ENCODE measurements at regions not wholly inside any gene's neighbourhood (a gene's known extent, or its start where the extent isn't known, plus 50 kb on each side); places are given as distances from the start of the nearest gene placed in this dataset.

DNA sequence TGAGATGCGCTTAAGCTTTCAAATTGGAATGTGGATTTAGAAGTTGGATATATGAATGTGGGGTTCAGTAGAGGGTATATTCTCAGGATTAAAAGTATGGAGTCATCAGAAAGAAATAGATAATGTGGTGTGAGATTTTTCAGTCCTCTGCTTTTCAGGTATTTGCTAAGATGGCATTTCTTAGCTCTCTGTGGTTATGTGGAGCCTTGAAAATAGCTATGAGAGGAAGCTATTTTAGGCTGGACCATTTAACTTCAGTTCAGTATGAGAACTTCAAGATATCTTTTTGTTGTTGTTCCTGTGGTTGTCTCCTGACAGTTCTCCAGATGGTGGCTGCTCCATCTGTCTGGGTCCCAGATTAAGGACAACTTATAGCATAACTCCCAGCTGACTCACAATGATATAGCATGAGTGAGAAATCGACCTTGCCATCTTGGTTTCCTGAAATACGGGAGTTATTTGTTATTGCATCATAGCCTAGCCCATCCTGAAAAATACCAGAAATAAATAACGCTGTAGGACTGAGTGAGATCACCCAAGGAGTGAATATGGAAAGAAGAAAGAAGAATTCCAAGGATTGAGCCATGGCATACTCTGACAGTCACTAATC lies 461.5 kb downstream of the ANXA1 start:
- TF ChIP-seq, protein P1, sequence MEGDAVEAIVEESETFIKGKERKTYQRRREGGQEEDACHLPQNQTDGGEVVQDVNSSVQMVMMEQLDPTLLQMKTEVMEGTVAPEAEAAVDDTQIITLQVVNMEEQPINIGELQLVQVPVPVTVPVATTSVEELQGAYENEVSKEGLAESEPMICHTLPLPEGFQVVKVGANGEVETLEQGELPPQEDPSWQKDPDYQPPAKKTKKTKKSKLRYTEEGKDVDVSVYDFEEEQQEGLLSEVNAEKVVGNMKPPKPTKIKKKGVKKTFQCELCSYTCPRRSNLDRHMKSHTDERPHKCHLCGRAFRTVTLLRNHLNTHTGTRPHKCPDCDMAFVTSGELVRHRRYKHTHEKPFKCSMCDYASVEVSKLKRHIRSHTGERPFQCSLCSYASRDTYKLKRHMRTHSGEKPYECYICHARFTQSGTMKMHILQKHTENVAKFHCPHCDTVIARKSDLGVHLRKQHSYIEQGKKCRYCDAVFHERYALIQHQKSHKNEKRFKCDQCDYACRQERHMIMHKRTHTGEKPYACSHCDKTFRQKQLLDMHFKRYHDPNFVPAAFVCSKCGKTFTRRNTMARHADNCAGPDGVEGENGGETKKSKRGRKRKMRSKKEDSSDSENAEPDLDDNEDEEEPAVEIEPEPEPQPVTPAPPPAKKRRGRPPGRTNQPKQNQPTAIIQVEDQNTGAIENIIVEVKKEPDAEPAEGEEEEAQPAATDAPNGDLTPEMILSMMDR (IDR thresholded peaks at IDR 0.05; ENCODE audit: borderline replicate concordance, extremely low read depth, low read length, poor library complexity, severe bottlenecking), result no peak
- no peak for TF ChIP-seq EZH2 (IDR thresholded peaks at IDR 0.05; ENCODE audit: borderline replicate concordance, low read depth, low read length, severe bottlenecking)
- Histone ChIP-seq H4K20me1 (ENCODE audit: insufficient read depth, low read length) (no peaks in the 10 kb centered on the region), H2AFZ (ENCODE audit: low read depth, low read length) (no peak overlapping the region)

DNA sequence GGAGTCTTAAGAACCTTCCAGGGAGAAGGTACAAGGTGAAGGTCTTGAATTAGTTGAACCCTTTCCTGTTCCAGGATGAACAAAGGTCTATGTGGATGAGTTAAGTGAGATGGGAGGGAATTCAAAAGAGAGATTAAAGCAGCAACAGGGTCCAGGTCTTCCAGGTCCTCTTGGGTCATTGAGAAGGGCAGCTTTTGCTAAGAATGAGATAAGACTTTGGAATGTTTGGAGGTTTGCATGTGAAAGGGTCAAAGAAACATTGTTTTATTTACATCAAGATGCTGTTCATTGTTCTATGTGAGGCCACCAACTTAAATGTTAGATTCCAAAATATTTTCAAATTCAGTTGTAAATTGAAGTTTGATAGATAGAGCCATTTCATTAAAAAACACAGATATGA lies 463.9 kb downstream of the ANXA1 start:
- no peak overlapping the region for H3K27ac ChIP-seq (ENCODE audit: low read length)
- H3K79me2 ChIP-seq (ENCODE audit: insufficient read depth, low read length), result no peaks in the 10 kb centered on the region
- H3K36me3 ChIP-seq (ENCODE audit: insufficient read depth, low read length), result no peaks in the 10 kb centered on the region
- no peaks in the 10 kb centered on the region for H3K9me3 ChIP-seq (ENCODE audit: insufficient read depth, low read length, severe bottlenecking)
- no peaks in the 10 kb centered on the region for H3K4me1 ChIP-seq (ENCODE audit: insufficient read depth, low read length)
- ATAC-seq (ENCODE audit: insufficient read depth, low read depth), result no peak
- no peak overlapping the region for H3K9ac ChIP-seq (ENCODE audit: low read depth, low read length)
- no peak overlapping the region for H3K4me2 ChIP-seq (ENCODE audit: insufficient read depth, low read length)
- TF ChIP-seq EZH2 (IDR thresholded peaks at IDR 0.05; ENCODE audit: borderline replicate concordance, low read depth, low read length, severe bottlenecking), result no peak
- TF ChIP-seq, protein P1 (IDR thresholded peaks at IDR 0.05; ENCODE audit: borderline replicate concordance, extremely low read depth, low read length, poor library complexity, severe bottlenecking), result no peak
- no peaks in the 10 kb centered on the region for H3K27me3 ChIP-seq (ENCODE audit: insufficient read depth, low read length, poor library complexity)
- H4K20me1 ChIP-seq (ENCODE audit: insufficient read depth, low read length), result no peaks in the 10 kb centered on the region
- no peak for DNase-seq
- H2AFZ ChIP-seq (ENCODE audit: low read depth, low read length), result no peak overlapping the region
- no peak overlapping the region for H3K4me3 ChIP-seq (ENCODE audit: low read depth in 1 of 2, low read length in 2 of 2)

More for the DNA sequence above, 461.5 kb downstream of the ANXA1 start:
- Histone ChIP-seq H3K4me1 (ENCODE audit: insufficient read depth, low read length) (no peaks in the 10 kb centered on the region), H3K79me2 (ENCODE audit: insufficient read depth, low read length) (no peaks in the 10 kb centered on the region), H3K27ac (ENCODE audit: low read length) (no peak overlapping the region), H3K27me3 (ENCODE audit: insufficient read depth, low read length, poor library complexity) (no peaks in the 10 kb centered on the region), H3K9ac (ENCODE audit: low read depth, low read length) (no peak overlapping the region), H3K4me2 (ENCODE audit: insufficient read depth, low read length) (no peak overlapping the region), H3K4me3 (ENCODE audit: low read depth in 1 of 2, low read length in 2 of 2) (no peak overlapping the region), H3K36me3 (ENCODE audit: insufficient read depth, low read length) (no peaks in the 10 kb centered on the region), H3K9me3 (ENCODE audit: insufficient read depth, low read length, severe bottlenecking) (no peaks in the 10 kb centered on the region)
- DNase-seq, result no peak
- no peak for ATAC-seq (ENCODE audit: insufficient read depth, low read depth)

DNA sequence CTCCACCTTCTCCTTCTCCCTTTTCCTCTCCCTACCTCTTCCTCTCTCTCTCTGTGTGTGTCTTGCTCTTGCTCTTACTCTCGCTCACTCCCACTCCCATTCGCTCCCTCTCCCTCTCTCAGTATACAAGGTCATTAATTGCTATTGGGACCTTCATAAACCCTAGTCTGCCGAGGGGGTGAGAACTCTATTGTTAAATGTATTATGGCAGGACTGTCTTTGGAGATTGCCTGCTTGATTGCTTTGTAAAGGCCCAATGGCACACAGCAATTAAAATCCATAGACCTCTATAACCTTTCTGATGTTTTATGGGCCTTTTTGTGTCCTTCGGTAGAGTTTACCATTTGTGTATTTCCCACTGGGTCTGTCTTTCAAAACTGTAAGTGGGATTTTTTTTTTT lies 465.9 kb downstream of the ANXA1 start:
- ATAC-seq (ENCODE audit: insufficient read depth, low read depth) (no peak), DNase-seq (no peak)
- Histone ChIP-seq H3K27me3 (ENCODE audit: insufficient read depth, low read length, poor library complexity) (no peaks in the 10 kb centered on the region), H3K4me3 (ENCODE audit: low read depth in 1 of 2, low read length in 2 of 2) (no peak overlapping the region), H3K9me3 (ENCODE audit: insufficient read depth, low read length, severe bottlenecking) (no peaks in the 10 kb centered on the region), H3K4me2 (ENCODE audit: insufficient read depth, low read length) (no peak overlapping the region), H3K36me3 (ENCODE audit: insufficient read depth, low read length) (no peaks in the 10 kb centered on the region), H3K79me2 (ENCODE audit: insufficient read depth, low read length) (no peaks in the 10 kb centered on the region), H3K4me1 (ENCODE audit: insufficient read depth, low read length) (no peaks in the 10 kb centered on the region), H4K20me1 (ENCODE audit: insufficient read depth, low read length) (no peaks in the 10 kb centered on the region), H2AFZ (ENCODE audit: low read depth, low read length) (no peak overlapping the region), H3K9ac (ENCODE audit: low read depth, low read length) (no peak overlapping the region), H3K27ac (ENCODE audit: low read length) (no peak overlapping the region)
- TF ChIP-seq, protein P1 (IDR thresholded peaks at IDR 0.05; ENCODE audit: borderline replicate concordance, extremely low read depth, low read length, poor library complexity, severe bottlenecking), result no peak
- TF ChIP-seq EZH2 (IDR thresholded peaks at IDR 0.05; ENCODE audit: borderline replicate concordance, low read depth, low read length, severe bottlenecking), result no peak
